Tibial artery (tissue), 4 donors: ENCODE measurements at regions not wholly inside any gene's neighbourhood (a gene's known extent, or its start where the extent isn't known, plus 50 kb on each side); places are given as distances from the start of the nearest gene placed in this dataset.

ENCODE experiments used
- DNase-seq, 2 donors: peaks; one replicate each; pipeline ENCODE4 v3.0.0-alpha.2; 2019
- H3K27ac ChIP-seq, 2 donors: fragments of 200-600 bp; sonication (generic) in 1 of 2; 1 replicate in 1 of 2; 2 replicates in 1 of 2; pipeline ENCODE4 v1.5.1; 2018 to 2019; ENCODE audit warnings: mild to moderate bottlenecking in 1 of 2
- H3K27me3 ChIP-seq, 2 donors: fragments of 200-600 bp; sonication (generic) in 1 of 2; one replicate each; pipeline versions ENCODE4 v1.5.1 to v1.6.0; 2016 to 2019
- H3K36me3 ChIP-seq, 3 donors: fragments of 200-600 bp; sonication (generic) in 2 of 3; one replicate each; pipeline ENCODE4 v1.5.1; 2016 to 2019; ENCODE audit warnings: mild to moderate bottlenecking in 2 of 3
- H3K4me1 ChIP-seq, 4 donors: fragments of 200-600 bp; sonication (generic) in 2 of 4; 1 replicate in 3 of 4; 2 replicates in 1 of 4; pipeline ENCODE4 v1.5.1; 2016 to 2019
- H3K4me3 ChIP-seq, 2 donors: fragments of 200-600 bp; sonication (generic) in 1 of 2; 1 replicate in 1 of 2; 2 replicates in 1 of 2; pipeline ENCODE4 v1.5.1; 2018 to 2019; ENCODE audit warnings: mild to moderate bottlenecking in 2 of 2
- H3K9me3 ChIP-seq, 3 donors: fragments of 200-600 bp; sonication (generic) in 1 of 3; one replicate each; pipeline ENCODE4 v1.5.1; 2016 to 2019
- intact Hi-C: fragments of 100-400 bp; cut with DNase I; formaldehyde crosslinking; loops from one replicate; pipeline ENCODE4 v1.15.0; 2023; ENCODE audit warnings: low total_unique reads
- TF ChIP-seq, protein P1 (sequence below), 2 experiments: fragments of 200-600 bp in 1 of 2; fragments of 450-650 bp in 1 of 2; IDR thresholded peaks; one replicate each; pipeline ENCODE4 v1.5.1; 2017 to 2019; ENCODE audit warnings: antibody characterized with exemption in 2 of 2, mild to moderate bottlenecking in 1 of 2, moderate library complexity in 1 of 2

DNA sequence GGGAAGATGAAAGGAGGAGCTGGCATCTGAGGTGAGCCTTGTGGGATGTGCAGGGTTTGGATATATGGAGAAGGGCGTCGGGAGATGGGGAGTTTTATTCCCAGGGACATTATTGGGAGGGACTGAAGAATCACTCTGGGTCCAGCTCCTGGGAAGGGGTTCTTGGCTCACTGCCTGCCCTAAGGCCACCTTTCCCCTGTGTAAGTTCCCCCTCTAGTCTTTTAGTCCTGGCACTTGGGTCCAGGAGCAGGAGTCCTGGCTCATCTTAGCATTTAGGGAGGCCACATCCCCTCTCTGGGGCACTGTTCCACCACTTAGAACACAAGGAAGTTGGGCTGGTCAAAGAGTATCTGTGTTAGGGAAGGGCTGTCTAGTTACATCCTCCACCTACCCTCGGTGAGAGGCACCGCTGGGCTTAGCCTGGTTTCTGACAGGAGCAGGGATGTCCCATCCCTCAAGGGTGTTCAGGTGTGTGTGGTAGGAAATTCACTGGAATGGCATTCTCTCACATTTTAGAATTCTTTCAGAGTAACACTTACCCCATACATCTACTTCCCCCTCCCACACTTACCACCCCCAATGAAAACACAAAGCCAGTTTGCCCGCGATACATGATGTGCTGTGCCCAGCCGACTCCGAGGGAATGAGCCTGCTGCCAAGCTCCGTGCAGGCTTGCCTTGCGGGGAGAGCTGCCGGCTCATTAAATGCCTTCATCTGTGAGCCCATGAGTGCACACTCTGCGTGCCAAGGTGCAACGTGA lies 86.7 kb downstream of the FAM43A start:
- peaks cover 0 to 14% of the 10 kb centered on the region in 2 donors for H3K27me3 ChIP-seq
- intact Hi-C loops = no loop called here
- H3K4me1 ChIP-seq = peaks cover 0 to 31% (median 11%) of the 10 kb centered on the region in 4 donors
- TF ChIP-seq, protein P1, sequence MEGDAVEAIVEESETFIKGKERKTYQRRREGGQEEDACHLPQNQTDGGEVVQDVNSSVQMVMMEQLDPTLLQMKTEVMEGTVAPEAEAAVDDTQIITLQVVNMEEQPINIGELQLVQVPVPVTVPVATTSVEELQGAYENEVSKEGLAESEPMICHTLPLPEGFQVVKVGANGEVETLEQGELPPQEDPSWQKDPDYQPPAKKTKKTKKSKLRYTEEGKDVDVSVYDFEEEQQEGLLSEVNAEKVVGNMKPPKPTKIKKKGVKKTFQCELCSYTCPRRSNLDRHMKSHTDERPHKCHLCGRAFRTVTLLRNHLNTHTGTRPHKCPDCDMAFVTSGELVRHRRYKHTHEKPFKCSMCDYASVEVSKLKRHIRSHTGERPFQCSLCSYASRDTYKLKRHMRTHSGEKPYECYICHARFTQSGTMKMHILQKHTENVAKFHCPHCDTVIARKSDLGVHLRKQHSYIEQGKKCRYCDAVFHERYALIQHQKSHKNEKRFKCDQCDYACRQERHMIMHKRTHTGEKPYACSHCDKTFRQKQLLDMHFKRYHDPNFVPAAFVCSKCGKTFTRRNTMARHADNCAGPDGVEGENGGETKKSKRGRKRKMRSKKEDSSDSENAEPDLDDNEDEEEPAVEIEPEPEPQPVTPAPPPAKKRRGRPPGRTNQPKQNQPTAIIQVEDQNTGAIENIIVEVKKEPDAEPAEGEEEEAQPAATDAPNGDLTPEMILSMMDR (IDR thresholded peaks at IDR 0.05) = no peak
- no peaks in the 10 kb centered on the region for H3K9me3 ChIP-seq
- H3K36me3 ChIP-seq = no peaks in the 10 kb centered on the region
- DNase-seq = no peak
- H3K4me3 ChIP-seq = no peak overlapping the region
- H3K27ac ChIP-seq = no peak overlapping the region

DNA sequence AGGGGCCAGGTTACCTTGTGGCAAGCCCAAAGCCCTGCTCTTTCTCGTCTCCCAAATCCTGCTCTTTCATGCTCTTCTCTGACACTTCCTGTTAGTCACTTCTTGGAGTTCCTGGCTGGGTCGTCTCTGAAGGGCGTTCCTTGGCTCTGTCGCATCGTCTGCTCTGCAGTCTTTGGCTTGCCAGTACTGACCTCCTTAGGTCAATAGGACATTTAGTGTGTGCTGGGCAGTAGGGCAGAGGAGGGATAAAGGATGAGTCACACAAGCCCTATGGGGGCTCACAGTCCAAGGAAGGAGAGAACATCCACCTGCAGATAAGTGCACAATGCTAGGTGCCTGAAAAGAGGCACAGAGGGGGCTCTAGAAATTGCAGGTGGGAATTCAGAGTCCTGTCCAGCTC lies 87.5 kb downstream of the FAM43A start:
- Histone ChIP-seq H3K27ac (no peak overlapping the region), H3K4me3 (no peak overlapping the region), H3K27me3 (peaks cover 0 to 14% of the 10 kb centered on the region in 2 donors), H3K9me3 (no peaks in the 10 kb centered on the region), H3K4me1 (peaks cover 0 to 29% (median 11%) of the 10 kb centered on the region in 4 donors), H3K36me3 (no peaks in the 10 kb centered on the region)
- intact Hi-C loops = no loop called here
- peak in 1 of 2 donors; percentile 32 for DNase-seq
- TF ChIP-seq, protein P1 (IDR thresholded peaks at IDR 0.05) = no peak

DNA sequence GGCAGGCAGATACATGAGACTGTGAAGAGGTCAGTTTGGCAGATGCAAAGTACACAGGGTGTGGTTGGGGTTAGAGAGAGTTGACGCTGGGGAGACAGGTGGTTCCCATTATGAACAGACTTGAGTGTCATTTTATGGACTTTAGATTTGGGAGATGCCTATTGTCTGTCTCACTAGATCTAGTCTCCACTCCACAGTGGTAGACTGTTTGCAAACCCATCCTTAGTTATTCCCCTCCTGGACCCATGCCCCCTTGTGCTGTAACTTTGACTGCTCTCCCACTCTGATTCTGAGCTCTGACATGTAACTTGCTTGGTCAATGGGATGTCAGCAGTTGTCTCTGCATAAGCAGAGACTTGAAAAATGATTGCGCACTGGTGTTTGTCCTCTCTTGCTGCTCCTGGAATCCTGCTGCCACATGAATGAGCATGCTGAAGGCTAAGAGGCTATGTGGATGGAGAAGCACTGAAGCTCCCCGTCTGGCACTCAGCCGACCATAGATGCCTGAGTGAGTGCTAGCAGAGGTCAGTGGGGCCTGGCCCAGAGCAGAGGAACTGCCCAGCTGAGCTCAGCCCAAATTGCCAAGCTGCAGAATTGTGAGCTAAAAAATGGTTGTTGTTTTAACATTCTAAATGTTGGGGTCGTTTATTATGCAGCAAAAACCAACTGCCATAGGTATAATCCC lies 88.2 kb downstream of the FAM43A start:
- Histone ChIP-seq H3K9me3 (no peaks in the 10 kb centered on the region), H3K27me3 (peaks cover 0 to 14% of the 10 kb centered on the region in 2 donors), H3K27ac (no peak overlapping the region), H3K36me3 (no peaks in the 10 kb centered on the region), H3K4me3 (no peak overlapping the region), H3K4me1 (peaks cover 0 to 22% (median 8%) of the 10 kb centered on the region in 4 donors)
- no peak for DNase-seq
- intact Hi-C loops = no loop called here
- TF ChIP-seq, protein P1 (IDR thresholded peaks at IDR 0.05) = no peak

DNA sequence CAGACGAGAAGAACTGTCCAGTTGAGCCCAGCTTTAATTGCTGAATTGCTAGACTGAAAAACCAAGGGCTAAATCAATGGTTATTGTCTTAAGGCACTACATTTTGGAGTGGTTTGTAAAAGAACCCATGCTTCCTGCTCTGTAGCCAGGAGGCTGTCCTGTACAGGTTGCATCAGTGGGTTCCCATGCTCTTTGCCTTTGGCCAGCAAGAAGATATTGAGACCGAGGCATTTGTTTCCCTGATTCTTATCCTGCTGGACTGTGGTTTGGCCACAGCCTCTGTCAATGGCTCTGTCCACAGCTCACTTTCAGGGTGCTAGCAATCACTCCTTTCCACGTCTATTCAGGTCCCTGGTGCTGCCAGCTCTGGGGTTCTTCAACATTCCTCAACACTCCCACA lies 89.6 kb downstream of the FAM43A start:
- H3K4me3 ChIP-seq = no peak overlapping the region
- DNase-seq = no peak
- no peaks in the 10 kb centered on the region for H3K36me3 ChIP-seq
- TF ChIP-seq, protein P1 (IDR thresholded peaks at IDR 0.05) = no peak
- H3K27me3 ChIP-seq = peaks cover 0 to 14% of the 10 kb centered on the region in 2 donors
- no peak overlapping the region for H3K27ac ChIP-seq
- intact Hi-C loops = no loop called here
- peaks cover 0 to 23% (median 13%) of the 10 kb centered on the region in 4 donors for H3K4me1 ChIP-seq
- no peaks in the 10 kb centered on the region for H3K9me3 ChIP-seq

DNA sequence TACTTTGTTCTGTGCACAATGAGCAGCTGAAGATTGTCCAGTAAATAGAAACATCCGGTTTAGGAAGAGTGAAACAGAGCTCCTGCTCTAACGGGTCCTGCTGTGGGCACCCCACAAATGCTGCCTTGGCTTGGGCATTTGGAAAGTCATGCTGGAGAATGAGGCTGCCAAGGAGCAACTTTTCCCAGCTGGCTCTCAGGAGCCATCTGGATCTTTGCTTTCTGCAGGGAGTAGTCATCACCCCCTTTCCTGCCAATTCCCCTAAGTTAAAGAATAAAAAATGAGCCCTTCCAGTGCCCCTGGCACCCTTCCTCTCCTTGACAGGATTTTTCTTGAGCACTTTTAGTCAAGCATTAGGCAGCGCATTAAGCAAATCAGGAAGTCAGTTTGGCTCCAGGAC lies 90.0 kb downstream of the FAM43A start:
- Histone ChIP-seq H3K4me3 (no peak overlapping the region), H3K4me1 (peaks cover 0 to 23% (median 13%) of the 10 kb centered on the region in 4 donors)

More for the DNA sequence above, 90.0 kb downstream of the FAM43A start:
- TF ChIP-seq, protein P1 (IDR thresholded peaks at IDR 0.05) = no peak
- Histone ChIP-seq H3K9me3 (no peaks in the 10 kb centered on the region), H3K27me3 (peaks cover 0 to 14% of the 10 kb centered on the region in 2 donors), H3K36me3 (no peaks in the 10 kb centered on the region), H3K27ac (no peak overlapping the region)
- intact Hi-C loops = no loop called here
- DNase-seq = no peak
